Upper lobe of left lung (tissue), 6 donors: ENCODE measurements at regions not wholly inside any gene's neighbourhood (a gene's known extent, or its start where the extent isn't known, plus 50 kb on each side); places are given as distances from the start of the nearest gene placed in this dataset.
"Not testable (repeated sequence)": the region's sequence is repeated elsewhere in the genome, so short reads cannot be mapped to it uniquely, and the experiment has no call there.

Source experiments
- ATAC-seq, 2 donors: fragments of 200-7000 bp; cut with Tn5 transposase; one replicate each; pipeline ENCODE4 v1.9.1; 2022; ENCODE audit warnings: mild to moderate bottlenecking in 2 of 2, moderate library complexity in 2 of 2; ENCODE audit not compliant: low FRiP score in 2 of 2
- DNase-seq, 2 donors: peaks; one replicate each; pipeline ENCODE4 v3.0.0-alpha.2; 2019 to 2020
- H3K27ac ChIP-seq, 4 donors: fragments of 200-600 bp; sonication (generic); one replicate each; pipeline ENCODE4 v1.5.1; 2016 to 2019
- H3K27me3 ChIP-seq, 4 donors: fragments of 200-600 bp; sonication (generic); one replicate each; pipeline ENCODE4 v1.5.1; 2017 to 2019
- H3K36me3 ChIP-seq, 4 donors: fragments of 200-600 bp; sonication (generic); one replicate each; pipeline ENCODE4 v1.5.1; 2016 to 2019
- H3K4me1 ChIP-seq, 4 donors: fragments of 200-600 bp; sonication (generic); one replicate each; pipeline ENCODE4 v1.5.1; 2018 to 2019
- H3K4me3 ChIP-seq, 4 donors: fragments of 200-600 bp; sonication (generic); one replicate each; pipeline ENCODE4 v1.5.1; 2017 to 2019; ENCODE audit warnings: mild to moderate bottlenecking in 2 of 4, moderate library complexity in 1 of 4
- H3K9me3 ChIP-seq, 4 donors: fragments of 200-600 bp; sonication (generic); one replicate each; pipeline ENCODE4 v1.5.1; 2018 to 2019
- CTCF ChIP-seq, 6 experiments: fragments of 450-650 bp in 4 of 6; fragments of 200-600 bp in 2 of 6; sonication (generic) in 2 of 6; IDR thresholded peaks; one replicate each; pipeline ENCODE4 v1.5.1; 2016 to 2019; ENCODE audit warnings: antibody characterized with exemption in 6 of 6
- EP300 ChIP-seq, 4 donors: sonication (generic); formaldehyde crosslinking; IDR thresholded peaks; one replicate each; pipeline ENCODE4 v1.5.1; 2017; ENCODE audit warnings: antibody characterized with exemption in 4 of 4, control low read depth in 2 of 4
- POLR2A ChIP-seq, 4 donors: fragments of 450-650 bp; IDR thresholded peaks; one replicate each; pipeline ENCODE4 v1.5.1; 2016 to 2017; ENCODE audit warnings: antibody characterized with exemption in 4 of 4, mild to moderate bottlenecking in 2 of 4
- POLR2AphosphoS5 ChIP-seq, 2 donors: sonication (generic); formaldehyde crosslinking; IDR thresholded peaks; one replicate each; pipeline ENCODE4 v1.5.1; 2017; ENCODE audit warnings: antibody characterized with exemption in 2 of 2
- WGBS, 2 donors: methylation state at CpG; one replicate each; pipeline ENCODE4 v1.1.5; 2017 to 2018; 5-methylcytosine and 5-hydroxymethylcytosine counted together
- donor health status: DM: no; HTN: no; CAD: no; lungs with moderate emphysema.
- donor health status: DM: no; HTN: yes; CAD: no; lungs with severe emphysema.

GRCh38 chr5:174937201-174938123 lies 213.1 kb downstream of the MSX2 start:
- Histone ChIP-seq H3K27ac (no peak overlapping the region), H3K4me3 (no peak overlapping the region), H3K4me1 (no peaks in the 10 kb centered on the region), H3K27me3 (no peaks in the 10 kb centered on the region), H3K36me3 (no peaks in the 10 kb centered on the region), H3K9me3 (no peaks in the 10 kb centered on the region)
- DNase-seq = no peak
- WGBS, 2 donors = 65 to 81% methylated on average over 5 to 6 of the region's 6 CpGs
- ATAC-seq = no peak
- TF ChIP-seq CTCF (IDR thresholded peaks at IDR 0.05) (no peak), EP300 (IDR thresholded peaks at IDR 0.05) (no peak), POLR2A (IDR thresholded peaks at IDR 0.05) (no peak), POLR2AphosphoS5 (IDR thresholded peaks at IDR 0.05) (no peak)

- Histone ChIP-seq H3K4me1 (no peaks in the 10 kb centered on the region), H3K36me3 (no peaks in the 10 kb centered on the region), H3K27ac (no peak overlapping the region), H3K9me3 (no peaks in the 10 kb centered on the region), H3K4me3 (no peak overlapping the region), H3K27me3 (no peaks in the 10 kb centered on the region)
- TF ChIP-seq CTCF (IDR thresholded peaks at IDR 0.05) (peak; percentile 51 to 76 (median 62)), POLR2A (IDR thresholded peaks at IDR 0.05) (no peak)
- WGBS, 2 donors = 19 to 26% methylated on average over 9 of the region's 9 CpGs
- ATAC-seq (peak; percentile 60 to 75), DNase-seq (peak in 1 of 2 donors; percentile 34)
Measured at GRCh38 chr5:174935854-174936474, 211.6 kb downstream of the MSX2 start.

DNA sequence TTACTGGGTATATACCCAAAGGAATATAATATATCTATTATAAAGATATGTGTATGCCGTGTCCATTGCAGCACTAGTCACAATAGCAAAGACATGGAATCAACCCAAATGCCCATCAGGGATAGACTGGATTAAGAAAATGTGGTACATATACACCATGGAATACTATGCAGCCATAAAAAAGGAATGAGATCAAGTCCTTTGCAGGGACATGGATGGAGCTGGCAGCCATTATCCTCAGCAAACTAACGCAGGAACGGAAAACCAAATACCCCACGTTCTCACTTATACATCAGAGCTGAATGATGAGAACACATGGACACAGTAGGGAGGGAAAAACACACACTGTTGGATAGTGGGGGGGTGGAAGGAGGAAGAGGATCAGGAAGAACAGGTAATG lies 206.7 kb downstream of the MSX2 start:
- ATAC-seq, H3K9me3 ChIP-seq, H3K4me1 ChIP-seq, H3K4me3 ChIP-seq, DNase-seq, H3K36me3 ChIP-seq, H3K27me3 ChIP-seq, H3K27ac ChIP-seq: not testable (repeated sequence)
- 92 to 96% methylated on average over 4 of the region's 4 CpGs for WGBS, 2 donors

GRCh38 chr5:174925586-174925985 lies 201.2 kb downstream of the MSX2 start:
- Histone ChIP-seq H3K4me1 (no peaks in the 10 kb centered on the region), H3K4me3 (no peak overlapping the region), H3K27ac (no peak overlapping the region), H3K9me3 (no peaks in the 10 kb centered on the region), H3K27me3 (no peaks in the 10 kb centered on the region), H3K36me3 (no peaks in the 10 kb centered on the region)
- TF ChIP-seq EP300 (IDR thresholded peaks at IDR 0.05) (no peak), POLR2A (IDR thresholded peaks at IDR 0.05) (no peak), CTCF (IDR thresholded peaks at IDR 0.05) (no peak), POLR2AphosphoS5 (IDR thresholded peaks at IDR 0.05) (no peak)
- WGBS, 2 donors = 87 to 95% methylated on average over 1 of the region's 1 CpG
- no peak for DNase-seq
- no peak for ATAC-seq

- H3K4me3 ChIP-seq = no peak overlapping the region
- H3K27me3 ChIP-seq = no peaks in the 10 kb centered on the region
- H3K9me3 ChIP-seq = no peaks in the 10 kb centered on the region
- H3K4me1 ChIP-seq = no peaks in the 10 kb centered on the region
- ATAC-seq = no peak
- peak in 1 of 2 donors; percentile 60 for DNase-seq
- TF ChIP-seq POLR2A (IDR thresholded peaks at IDR 0.05) = no peak
- TF ChIP-seq CTCF (IDR thresholded peaks at IDR 0.05) = no peak
- no peak for TF ChIP-seq EP300 (IDR thresholded peaks at IDR 0.05)
- no peak for TF ChIP-seq POLR2AphosphoS5 (IDR thresholded peaks at IDR 0.05)
- no peaks in the 10 kb centered on the region for H3K36me3 ChIP-seq
- WGBS, 2 donors = 91 to 94% methylated on average over 20 of the region's 20 CpGs
- no peak overlapping the region for H3K27ac ChIP-seq
Measured at GRCh38 chr5:174922955-174923354, 198.6 kb downstream of the MSX2 start.
